ENCODE measurements at regions not wholly inside any gene's neighbourhood (a gene's known extent, or its start where the extent isn't known, plus 50 kb on each side); places are given as distances from the start of the nearest gene placed in this dataset.

DNA sequence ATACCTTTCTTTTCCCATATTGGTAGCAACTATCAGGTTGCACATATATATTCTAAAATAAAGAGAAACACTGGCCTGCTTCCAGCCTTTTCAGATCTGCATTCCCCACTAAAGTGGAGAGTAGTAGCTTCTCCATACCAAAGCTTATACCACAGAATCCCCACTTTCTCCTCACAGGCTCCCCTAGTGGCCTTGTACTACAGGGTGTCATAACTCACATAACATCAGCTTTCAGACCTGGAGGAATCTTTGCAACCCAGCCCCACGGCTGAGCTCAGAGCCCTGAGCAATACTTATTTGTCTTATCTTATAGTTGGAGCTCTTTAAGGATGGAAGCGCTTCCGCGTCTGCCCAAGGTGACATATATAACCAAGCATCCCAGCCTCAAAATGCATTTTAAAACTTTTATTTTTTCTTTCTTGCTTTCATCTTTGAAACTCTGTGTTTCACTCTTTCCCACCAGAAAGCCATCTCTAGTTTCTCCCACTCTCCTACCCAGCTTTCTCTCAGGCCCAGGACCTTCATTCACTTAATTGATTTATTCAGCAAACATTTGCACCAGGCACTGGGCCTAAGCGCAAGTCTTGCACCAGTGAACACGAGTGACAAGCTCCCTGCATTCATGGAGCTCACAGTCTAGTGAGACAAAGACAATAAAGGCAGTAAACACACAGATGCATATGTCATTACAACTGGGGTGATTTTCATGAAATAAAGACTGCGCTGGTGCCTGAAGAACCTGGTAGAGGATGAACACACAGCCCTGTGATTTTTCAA is 254.7 kb downstream of the IPO8 start:
- Histone ChIP-seq H3K36me3 (ENCODE audit: low read depth) (no peaks in the 10 kb centered on the region), H3K9me3 (ENCODE audit: low read depth) (no peaks in the 10 kb centered on the region), H3K9ac (no peak overlapping the region), H3K4me1 (ENCODE audit: insufficient read depth) (no peaks in the 10 kb centered on the region), H3F3A (ENCODE audit: insufficient read depth) (no peaks in the 10 kb centered on the region), H3K9me2 (ENCODE audit: insufficient read depth) (no peaks in the 10 kb centered on the region), H2AFZ (no peak overlapping the region), H3K79me2 (ENCODE audit: insufficient read depth) (no peaks in the 10 kb centered on the region), H3K4me3 (no peak overlapping the region), H3K4me2 (ENCODE audit: unreplicated experiment) (no peak overlapping the region), H3K27me3 (replicated peaks; ENCODE audit: insufficient read depth) (no peaks in the 10 kb centered on the region), H4K20me1 (ENCODE audit: insufficient read depth) (no peaks in the 10 kb centered on the region), H3K27ac (no peak overlapping the region)
- WGBS, 2 experiments (ENCODE audit: low coverage in 1 of 2, low lambda C conversion rate in 2 of 2, missing lambda C conversion rate in 2 of 2), result 87 to 94% methylated on average over 7 of the region's 7 CpGs
- in situ Hi-C loops (cut with MboI), result no loop called here
- no peak for TF ChIP-seq EZH2phosphoT487 (IDR thresholded peaks at IDR 0.05; ENCODE audit: insufficient read depth, low read depth)
- no peak for TF ChIP-seq EZH2 (IDR thresholded peaks at IDR 0.05; ENCODE audit: insufficient read depth, poor library complexity, severe bottlenecking)
- DNase-seq, result peak; percentile 53

DNA sequence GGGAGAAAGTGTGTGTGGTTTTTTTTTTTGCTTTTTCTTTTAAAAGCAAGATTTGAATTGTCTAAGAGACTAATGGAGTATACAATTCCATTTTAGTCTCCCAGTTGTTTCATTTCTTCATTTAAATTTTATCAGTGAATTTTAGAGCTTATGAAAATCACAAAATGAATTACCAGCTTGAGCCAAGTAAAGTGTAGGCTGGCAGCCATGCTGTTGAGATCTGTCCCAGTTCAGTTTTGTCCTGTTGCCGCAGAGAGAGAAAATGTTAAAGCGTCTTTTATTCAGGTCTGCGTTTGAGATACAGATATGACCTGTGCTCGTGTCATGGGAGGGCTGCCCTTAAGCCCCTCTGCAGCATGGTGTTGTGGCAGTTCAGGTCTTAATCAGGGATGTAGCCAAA is 256.5 kb downstream of the IPO8 start:
- Histone ChIP-seq H3K4me3 (no peak overlapping the region), H3K9me2 (ENCODE audit: insufficient read depth) (no peaks in the 10 kb centered on the region), H3K9me3 (ENCODE audit: low read depth) (no peaks in the 10 kb centered on the region), H4K20me1 (ENCODE audit: insufficient read depth) (no peaks in the 10 kb centered on the region), H3F3A (ENCODE audit: insufficient read depth) (no peaks in the 10 kb centered on the region), H3K36me3 (ENCODE audit: low read depth) (no peaks in the 10 kb centered on the region), H3K9ac (no peak overlapping the region), H3K27me3 (replicated peaks; ENCODE audit: insufficient read depth) (no peaks in the 10 kb centered on the region), H2AFZ (no peak overlapping the region), H3K27ac (no peak overlapping the region), H3K79me2 (ENCODE audit: insufficient read depth) (no peaks in the 10 kb centered on the region), H3K4me2 (ENCODE audit: unreplicated experiment) (no peak overlapping the region), H3K4me1 (ENCODE audit: insufficient read depth) (no peaks in the 10 kb centered on the region)
- TF ChIP-seq EZH2 (IDR thresholded peaks at IDR 0.05; ENCODE audit: insufficient read depth, poor library complexity, severe bottlenecking) (no peak), EZH2phosphoT487 (IDR thresholded peaks at IDR 0.05; ENCODE audit: insufficient read depth, low read depth) (no peak)
- DNase-seq, result no peak
- 89 to 93% methylated on average over 4 of the region's 4 CpGs for WGBS, 2 experiments (ENCODE audit: low coverage in 1 of 2, low lambda C conversion rate in 2 of 2, missing lambda C conversion rate in 2 of 2)
- in situ Hi-C loops (cut with MboI), result no loop called here

DNA sequence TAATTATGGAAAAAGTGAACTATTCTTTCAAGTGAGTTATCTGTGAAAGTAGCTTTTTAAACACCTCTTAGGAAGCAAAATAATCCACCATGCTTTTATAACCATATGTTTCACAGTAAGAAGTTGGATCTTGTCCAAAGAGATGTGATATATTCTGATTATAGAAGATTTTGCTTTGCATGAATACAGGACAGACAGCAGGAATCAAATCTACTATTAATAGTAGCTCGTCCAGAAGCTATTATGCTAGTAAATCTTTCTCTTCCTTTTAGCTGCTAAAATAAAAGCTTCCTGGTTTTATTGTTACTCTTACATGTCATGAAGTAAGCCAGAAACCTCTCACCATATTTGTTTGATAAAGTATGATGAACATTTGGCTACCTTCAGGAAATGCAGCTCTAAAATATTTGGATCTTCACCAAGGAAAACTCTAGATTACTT is 257.0 kb downstream of the IPO8 start:
- Histone ChIP-seq H3F3A (ENCODE audit: insufficient read depth) (no peaks in the 10 kb centered on the region), H4K20me1 (ENCODE audit: insufficient read depth) (no peaks in the 10 kb centered on the region), H3K9me2 (ENCODE audit: insufficient read depth) (no peaks in the 10 kb centered on the region), H3K36me3 (ENCODE audit: low read depth) (no peaks in the 10 kb centered on the region), H3K4me2 (ENCODE audit: unreplicated experiment) (no peak overlapping the region), H3K79me2 (ENCODE audit: insufficient read depth) (no peaks in the 10 kb centered on the region), H3K27ac (no peak overlapping the region), H3K27me3 (replicated peaks; ENCODE audit: insufficient read depth) (no peaks in the 10 kb centered on the region), H3K4me1 (ENCODE audit: insufficient read depth) (no peaks in the 10 kb centered on the region), H3K9ac (no peak overlapping the region), H3K4me3 (no peak overlapping the region), H3K9me3 (ENCODE audit: low read depth) (no peaks in the 10 kb centered on the region), H2AFZ (no peak overlapping the region)
- no peak for TF ChIP-seq EZH2 (IDR thresholded peaks at IDR 0.05; ENCODE audit: insufficient read depth, poor library complexity, severe bottlenecking)
- no peak for TF ChIP-seq EZH2phosphoT487 (IDR thresholded peaks at IDR 0.05; ENCODE audit: insufficient read depth, low read depth)
- no peak for DNase-seq
- in situ Hi-C loops (cut with MboI), result no loop called here
- 37 to 56% methylated on average over 1 of the region's 1 CpG for WGBS, 2 experiments (ENCODE audit: low coverage in 1 of 2, low lambda C conversion rate in 2 of 2, missing lambda C conversion rate in 2 of 2)

DNA sequence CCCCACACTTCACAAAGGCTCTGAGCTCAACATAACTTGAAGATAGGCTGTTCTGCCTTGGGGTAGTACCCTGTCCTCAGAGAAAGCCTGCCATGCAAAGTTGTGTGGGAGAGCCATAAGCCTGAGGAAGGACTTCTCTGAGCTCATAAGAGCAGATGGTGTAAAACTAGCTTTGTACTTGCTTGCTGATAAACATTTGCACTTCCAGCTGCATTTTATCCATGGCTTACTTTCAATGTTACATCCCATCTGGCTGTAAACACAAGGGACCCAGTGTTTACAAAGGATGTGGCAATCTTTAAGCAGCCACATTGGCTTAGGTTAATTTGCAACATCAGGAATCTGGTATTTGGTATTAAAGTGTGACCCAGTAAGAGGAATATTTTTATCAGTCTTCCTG is 258.1 kb downstream of the IPO8 start:
- H3K9me3 ChIP-seq (ENCODE audit: low read depth), result no peaks in the 10 kb centered on the region
- no peak for DNase-seq

More for the DNA sequence above, 258.1 kb downstream of the IPO8 start:
- Histone ChIP-seq H2AFZ (no peak overlapping the region), H3K4me1 (ENCODE audit: insufficient read depth) (no peaks in the 10 kb centered on the region), H3F3A (ENCODE audit: insufficient read depth) (no peaks in the 10 kb centered on the region), H3K9ac (no peak overlapping the region), H3K4me3 (no peak overlapping the region), H3K9me2 (ENCODE audit: insufficient read depth) (no peaks in the 10 kb centered on the region), H3K79me2 (ENCODE audit: insufficient read depth) (no peaks in the 10 kb centered on the region), H4K20me1 (ENCODE audit: insufficient read depth) (no peaks in the 10 kb centered on the region), H3K27me3 (replicated peaks; ENCODE audit: insufficient read depth) (no peaks in the 10 kb centered on the region), H3K4me2 (ENCODE audit: unreplicated experiment) (no peak overlapping the region), H3K36me3 (ENCODE audit: low read depth) (no peaks in the 10 kb centered on the region), H3K27ac (no peak overlapping the region)
- in situ Hi-C loops (cut with MboI), result no loop called here
- TF ChIP-seq EZH2 (IDR thresholded peaks at IDR 0.05; ENCODE audit: insufficient read depth, poor library complexity, severe bottlenecking) (no peak), EZH2phosphoT487 (IDR thresholded peaks at IDR 0.05; ENCODE audit: insufficient read depth, low read depth) (no peak)
